B cell (primary cell): ENCODE measurements at regions not wholly inside any gene's neighbourhood (a gene's known extent, or its start where the extent isn't known, plus 50 kb on each side); places are given as distances from the start of the nearest gene placed in this dataset.
"Not testable (repeated sequence)": the region's sequence is repeated elsewhere in the genome, so short reads cannot be mapped to it uniquely, and the experiment has no call there.

ENCODE experiments used
- EZH2 ChIP-seq: IDR thresholded peaks from 2 replicates; pipeline ENCODE4 v1.6.1; 2012; ENCODE audit warnings: borderline replicate concordance, low read depth, mild to moderate bottlenecking, moderate library complexity, low read length; ENCODE audit not compliant: insufficient read depth, poor library complexity, severe bottlenecking
- TF ChIP-seq, protein P1 (sequence below): fragments of 200-600 bp; IDR thresholded peaks from one replicate; pipeline ENCODE4 v1.8.0; 2022; ENCODE audit warnings: antibody characterized with exemption, mild to moderate bottlenecking

DNA sequence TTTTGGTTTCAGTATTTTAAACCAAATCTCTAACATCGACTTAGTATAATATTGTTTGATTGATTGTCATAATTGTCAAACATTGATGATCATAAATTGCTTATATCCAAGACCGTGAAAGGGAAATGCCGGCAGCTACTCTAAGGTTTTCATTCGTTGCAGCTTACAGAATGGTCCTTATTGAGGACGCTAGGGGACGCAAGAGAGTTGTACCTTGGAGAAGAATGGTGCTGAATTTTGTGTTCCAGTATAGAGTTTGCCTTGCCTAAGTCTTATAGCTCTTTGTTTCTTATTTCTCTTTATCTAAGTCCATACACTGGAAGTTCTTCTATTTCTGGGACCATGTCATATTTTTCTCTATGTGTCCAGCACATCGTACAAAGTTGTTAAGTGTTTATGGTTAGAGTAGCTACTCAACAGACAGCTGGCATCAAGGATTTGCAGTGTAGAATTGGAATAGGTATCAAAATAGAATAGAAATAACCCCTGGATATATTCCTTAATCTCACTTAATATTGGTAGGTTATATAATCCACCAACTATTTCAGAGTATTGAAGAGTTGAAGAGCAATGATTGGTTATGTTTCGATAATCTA is 67.4 kb upstream of the GPR39 start:
- TF ChIP-seq, protein P1, sequence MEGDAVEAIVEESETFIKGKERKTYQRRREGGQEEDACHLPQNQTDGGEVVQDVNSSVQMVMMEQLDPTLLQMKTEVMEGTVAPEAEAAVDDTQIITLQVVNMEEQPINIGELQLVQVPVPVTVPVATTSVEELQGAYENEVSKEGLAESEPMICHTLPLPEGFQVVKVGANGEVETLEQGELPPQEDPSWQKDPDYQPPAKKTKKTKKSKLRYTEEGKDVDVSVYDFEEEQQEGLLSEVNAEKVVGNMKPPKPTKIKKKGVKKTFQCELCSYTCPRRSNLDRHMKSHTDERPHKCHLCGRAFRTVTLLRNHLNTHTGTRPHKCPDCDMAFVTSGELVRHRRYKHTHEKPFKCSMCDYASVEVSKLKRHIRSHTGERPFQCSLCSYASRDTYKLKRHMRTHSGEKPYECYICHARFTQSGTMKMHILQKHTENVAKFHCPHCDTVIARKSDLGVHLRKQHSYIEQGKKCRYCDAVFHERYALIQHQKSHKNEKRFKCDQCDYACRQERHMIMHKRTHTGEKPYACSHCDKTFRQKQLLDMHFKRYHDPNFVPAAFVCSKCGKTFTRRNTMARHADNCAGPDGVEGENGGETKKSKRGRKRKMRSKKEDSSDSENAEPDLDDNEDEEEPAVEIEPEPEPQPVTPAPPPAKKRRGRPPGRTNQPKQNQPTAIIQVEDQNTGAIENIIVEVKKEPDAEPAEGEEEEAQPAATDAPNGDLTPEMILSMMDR = not testable (repeated sequence)
- not testable (repeated sequence) for TF ChIP-seq EZH2
